Neural crest cell (in vitro differentiated cells): ENCODE measurements at regions not wholly inside any gene's neighbourhood (a gene's known extent, or its start where the extent isn't known, plus 50 kb on each side); places are given as distances from the start of the nearest gene placed in this dataset.
A peak's percentile ranks its signal among the peaks of the same experiment; 100 is the strongest.

Experiments
- DNase-seq: peaks from one replicate; pipeline ENCODE4 v3.0.0; 2021; ENCODE audit warnings: low read depth, mixed read lengths, low spot score
- H3K27ac Mint-ChIP-seq: one replicate; pipeline ENCODE4 v1.8.0; 2021; ENCODE audit warnings: mild to moderate bottlenecking, mixed read lengths; ENCODE audit not compliant: unreplicated experiment
- H3K27me3 Mint-ChIP-seq: 2 replicates; pipeline ENCODE4 v1.8.0; 2021; ENCODE audit warnings: low read depth, mild to moderate bottlenecking, mixed read lengths
- H3K36me3 Mint-ChIP-seq: 2 replicates; pipeline ENCODE4 v1.8.0; 2021; ENCODE audit warnings: low read depth, mild to moderate bottlenecking, mixed read lengths
- H3K4me1 Mint-ChIP-seq: 2 replicates; pipeline ENCODE4 v1.8.0; 2021; ENCODE audit warnings: mixed read lengths
- H3K4me3 Mint-ChIP-seq: one replicate; pipeline ENCODE4 v1.8.0; 2021; ENCODE audit warnings: mild to moderate bottlenecking, mixed read lengths
- H3K9me3 Mint-ChIP-seq: 2 replicates; pipeline ENCODE4 v1.8.0; 2021; ENCODE audit warnings: mixed read lengths
- TF ChIP-seq, protein P1 (sequence below): fragments of 200-600 bp; sonication (generic); conservative IDR thresholded peaks from 2 replicates; pipeline ENCODE4 v1.5.0; 2021; ENCODE audit warnings: antibody characterized with exemption, mild to moderate bottlenecking

DNA sequence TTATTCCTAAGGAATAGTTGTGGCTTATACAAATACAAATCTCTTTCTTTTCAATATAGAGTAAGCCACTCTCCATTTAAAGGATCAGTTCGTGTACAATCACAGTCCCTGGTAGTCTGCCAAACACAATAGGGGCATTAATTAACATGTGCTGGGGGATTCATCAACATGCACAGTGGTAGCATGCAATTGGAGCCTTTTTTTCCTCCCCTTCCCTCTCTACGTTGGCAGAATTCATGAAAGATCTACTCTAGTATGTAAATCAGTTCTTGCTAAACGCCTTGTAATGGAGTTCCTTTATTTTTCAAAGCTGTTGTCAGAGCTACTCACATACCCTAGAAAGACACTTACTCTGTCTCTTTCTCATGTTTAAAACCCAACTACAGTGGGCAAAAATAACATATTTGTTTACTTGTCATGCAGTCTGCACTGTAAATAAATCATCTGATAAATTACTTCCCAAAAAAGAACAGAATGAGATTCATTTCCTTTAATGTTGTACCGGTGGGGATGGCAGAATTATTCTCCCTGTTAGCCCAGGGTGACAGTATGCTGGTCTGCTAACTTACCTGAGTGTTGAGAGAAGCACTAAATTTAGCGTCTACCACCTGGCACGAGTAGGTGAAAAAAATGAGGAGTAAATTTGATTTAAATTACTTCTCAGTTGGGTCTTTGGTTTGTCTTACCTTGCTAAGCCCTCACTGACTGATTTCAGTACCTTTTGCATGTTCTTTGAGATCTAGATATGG lies 341.5 kb upstream of the CCNH start:
- no peak overlapping the region for H3K4me3 Mint-ChIP-seq
- no peak overlapping the region for H3K27ac Mint-ChIP-seq
- no peak for DNase-seq
- H3K4me1 Mint-ChIP-seq: peaks cover 21% of the 10 kb centered on the region
- TF ChIP-seq, protein P1, sequence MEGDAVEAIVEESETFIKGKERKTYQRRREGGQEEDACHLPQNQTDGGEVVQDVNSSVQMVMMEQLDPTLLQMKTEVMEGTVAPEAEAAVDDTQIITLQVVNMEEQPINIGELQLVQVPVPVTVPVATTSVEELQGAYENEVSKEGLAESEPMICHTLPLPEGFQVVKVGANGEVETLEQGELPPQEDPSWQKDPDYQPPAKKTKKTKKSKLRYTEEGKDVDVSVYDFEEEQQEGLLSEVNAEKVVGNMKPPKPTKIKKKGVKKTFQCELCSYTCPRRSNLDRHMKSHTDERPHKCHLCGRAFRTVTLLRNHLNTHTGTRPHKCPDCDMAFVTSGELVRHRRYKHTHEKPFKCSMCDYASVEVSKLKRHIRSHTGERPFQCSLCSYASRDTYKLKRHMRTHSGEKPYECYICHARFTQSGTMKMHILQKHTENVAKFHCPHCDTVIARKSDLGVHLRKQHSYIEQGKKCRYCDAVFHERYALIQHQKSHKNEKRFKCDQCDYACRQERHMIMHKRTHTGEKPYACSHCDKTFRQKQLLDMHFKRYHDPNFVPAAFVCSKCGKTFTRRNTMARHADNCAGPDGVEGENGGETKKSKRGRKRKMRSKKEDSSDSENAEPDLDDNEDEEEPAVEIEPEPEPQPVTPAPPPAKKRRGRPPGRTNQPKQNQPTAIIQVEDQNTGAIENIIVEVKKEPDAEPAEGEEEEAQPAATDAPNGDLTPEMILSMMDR: no peak
- no peaks in the 10 kb centered on the region for H3K36me3 Mint-ChIP-seq
- no peaks in the 10 kb centered on the region for H3K9me3 Mint-ChIP-seq
- H3K27me3 Mint-ChIP-seq: no peaks in the 10 kb centered on the region

DNA sequence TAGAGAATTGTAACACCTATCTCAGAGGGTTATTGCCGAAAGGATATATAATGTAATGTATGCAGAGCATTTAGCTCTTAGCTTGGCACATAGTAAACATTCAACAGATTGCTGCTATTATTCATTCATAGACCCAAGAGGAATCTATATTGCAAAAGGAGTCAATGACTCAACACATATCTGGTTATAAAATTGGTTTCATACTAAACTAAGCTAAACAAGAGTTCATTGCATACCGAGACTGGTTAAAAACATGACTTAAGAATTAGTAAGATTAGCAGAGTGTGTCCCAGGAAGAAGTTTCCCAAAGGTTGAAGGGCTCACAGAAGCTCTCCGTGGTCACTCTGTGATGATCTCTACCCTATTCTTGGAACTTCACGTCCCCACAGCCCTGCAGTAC lies 339.6 kb upstream of the CCNH start:
- H3K36me3 Mint-ChIP-seq: no peaks in the 10 kb centered on the region
- no peaks in the 10 kb centered on the region for H3K9me3 Mint-ChIP-seq
- DNase-seq: no peak
- TF ChIP-seq, protein P1: no peak
- H3K27ac Mint-ChIP-seq: no peak overlapping the region
- peaks cover 21% of the 10 kb centered on the region for H3K4me1 Mint-ChIP-seq
- H3K27me3 Mint-ChIP-seq: no peaks in the 10 kb centered on the region
- H3K4me3 Mint-ChIP-seq: no peak overlapping the region

DNA sequence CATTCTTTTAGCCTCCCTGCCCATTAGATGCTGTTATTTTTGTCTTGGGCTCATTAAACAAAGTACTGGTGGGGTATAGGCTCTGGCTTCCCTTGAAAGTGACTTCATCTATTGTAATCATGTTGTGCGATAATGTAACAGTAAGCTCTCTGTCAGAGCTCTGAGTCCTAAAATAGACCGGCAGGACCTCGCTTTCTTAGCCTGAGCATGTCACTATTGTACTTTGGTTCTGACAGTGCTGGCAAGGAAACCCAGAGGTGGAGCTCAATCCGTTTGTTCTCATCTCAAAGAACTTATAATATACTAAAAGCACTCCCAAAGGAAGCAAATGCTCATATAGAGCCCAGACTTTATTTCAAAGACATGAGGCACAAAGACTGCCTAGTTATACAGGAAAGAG lies 339.1 kb upstream of the CCNH start:
- Mint-ChIP-seq H3K4me3 (no peak overlapping the region), H3K4me1 (peaks cover 21% of the 10 kb centered on the region), H3K36me3 (no peaks in the 10 kb centered on the region), H3K27ac (peak overlapping the region; percentile 76), H3K27me3 (no peaks in the 10 kb centered on the region), H3K9me3 (no peaks in the 10 kb centered on the region)
- TF ChIP-seq, protein P1: no peak
- DNase-seq: no peak

DNA sequence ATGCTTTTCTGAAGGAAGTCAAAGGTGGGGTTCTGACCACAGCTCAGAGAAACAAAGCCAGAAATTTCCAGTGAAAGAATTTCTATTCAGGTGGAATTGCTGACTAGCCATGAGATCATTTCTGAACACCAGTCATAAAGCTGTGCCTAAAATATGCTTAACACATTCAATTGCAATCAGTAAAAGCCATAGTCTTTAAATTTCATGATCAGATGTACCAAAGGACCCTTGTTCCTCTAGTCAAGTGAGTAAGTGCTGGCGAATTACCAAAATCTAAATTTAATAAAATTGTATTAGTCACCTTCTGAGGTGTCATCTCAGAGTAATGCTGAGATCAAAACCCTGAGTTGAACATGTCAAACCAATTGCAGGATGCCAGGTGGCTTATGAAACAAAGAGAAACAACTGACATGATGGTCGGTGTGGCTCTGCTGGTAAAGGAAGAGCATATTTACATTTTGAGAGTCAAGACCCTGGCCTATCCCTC lies 334.2 kb upstream of the CCNH start:
- DNase-seq: no peak
- Mint-ChIP-seq H3K27me3 (no peaks in the 10 kb centered on the region), H3K9me3 (no peaks in the 10 kb centered on the region), H3K4me1 (peaks cover 13% of the 10 kb centered on the region), H3K27ac (no peak overlapping the region), H3K4me3 (no peak overlapping the region), H3K36me3 (no peaks in the 10 kb centered on the region)
- TF ChIP-seq, protein P1: no peak

DNA sequence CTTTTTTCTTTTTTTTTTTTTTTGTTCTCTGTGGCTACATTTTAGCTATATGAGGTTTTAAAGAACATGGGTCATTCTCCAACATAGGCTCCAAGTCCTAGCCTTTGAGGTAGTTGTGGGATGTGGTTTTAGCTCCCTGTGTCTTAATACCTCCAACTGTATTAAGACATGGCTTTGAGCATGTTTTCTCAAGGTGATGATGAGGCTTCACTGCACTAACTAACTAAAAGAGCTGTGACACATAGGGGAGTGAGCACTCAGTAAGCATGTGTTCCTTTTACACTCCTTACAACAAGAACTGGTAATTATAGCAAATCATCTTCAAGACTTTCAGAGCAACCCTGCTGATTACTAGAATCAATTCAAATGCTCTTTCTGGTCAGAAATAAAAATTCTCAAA lies 333.6 kb upstream of the CCNH start:
- no peak overlapping the region for H3K27ac Mint-ChIP-seq
- no peak overlapping the region for H3K4me3 Mint-ChIP-seq
- peaks cover 12% of the 10 kb centered on the region for H3K4me1 Mint-ChIP-seq
- DNase-seq: no peak
- H3K9me3 Mint-ChIP-seq: no peaks in the 10 kb centered on the region
- no peaks in the 10 kb centered on the region for H3K36me3 Mint-ChIP-seq
- TF ChIP-seq, protein P1: no peak
- no peaks in the 10 kb centered on the region for H3K27me3 Mint-ChIP-seq
